ENCODE measurements at regions not wholly inside any gene's neighbourhood (a gene's known extent, or its start where the extent isn't known, plus 50 kb on each side); places are given as distances from the start of the nearest gene placed in this dataset.

GRCh38 chr6:114543696-114544095 is 200.9 kb upstream of the HS3ST5 start:
- Mint-ChIP-seq H3K4me3 (no peak overlapping the region), H3K4me1 (ENCODE audit: low read depth) (no peaks in the 10 kb centered on the region), H3K36me3 (ENCODE audit: insufficient read depth) (no peaks in the 10 kb centered on the region), H3K9me3 (peaks cover 11% of the 10 kb centered on the region), H3K27me3 (ENCODE audit: low read depth) (no peaks in the 10 kb centered on the region)
- DNase-seq (no peak), ATAC-seq (no peak)

GRCh38 chr6:114541794-114542193 is 199.0 kb upstream of the HS3ST5 start:
- Mint-ChIP-seq H3K27me3 (ENCODE audit: low read depth) (no peaks in the 10 kb centered on the region), H3K36me3 (ENCODE audit: insufficient read depth) (no peaks in the 10 kb centered on the region), H3K9me3 (peaks cover 14% of the 10 kb centered on the region), H3K4me3 (no peak overlapping the region), H3K4me1 (ENCODE audit: low read depth) (no peaks in the 10 kb centered on the region)
- no peak for ATAC-seq
- no peak for DNase-seq

- Mint-ChIP-seq H3K4me1 (ENCODE audit: low read depth) (no peaks in the 10 kb centered on the region), H3K9me3 (peaks cover 14% of the 10 kb centered on the region), H3K27me3 (ENCODE audit: low read depth) (no peaks in the 10 kb centered on the region), H3K36me3 (ENCODE audit: insufficient read depth) (no peaks in the 10 kb centered on the region), H3K4me3 (no peak overlapping the region)
- DNase-seq, result no peak
- ATAC-seq, result no peak
Measured at GRCh38 chr6:114537977-114538376, 195.2 kb upstream of the HS3ST5 start.

- peaks cover 10% of the 10 kb centered on the region for H3K9me3 Mint-ChIP-seq
- no peaks in the 10 kb centered on the region for H3K4me1 Mint-ChIP-seq (ENCODE audit: low read depth)
- no peak for ATAC-seq
- DNase-seq, result no peak
- no peak overlapping the region for H3K4me3 Mint-ChIP-seq
- H3K36me3 Mint-ChIP-seq (ENCODE audit: insufficient read depth), result no peaks in the 10 kb centered on the region
- no peaks in the 10 kb centered on the region for H3K27me3 Mint-ChIP-seq (ENCODE audit: low read depth)
Measured at GRCh38 chr6:114534813-114535212, 192.0 kb upstream of the HS3ST5 start.

- ATAC-seq (no peak), DNase-seq (no peak)
- no peaks in the 10 kb centered on the region for H3K4me1 Mint-ChIP-seq (ENCODE audit: low read depth)
Measured at GRCh38 chr6:114524081-114524480, 181.3 kb upstream of the HS3ST5 start.

GRCh38 chr6:114523508-114523907 is 180.7 kb upstream of the HS3ST5 start:
- Mint-ChIP-seq H3K9me3 (peaks cover 7% of the 10 kb centered on the region), H3K27me3 (ENCODE audit: low read depth) (no peaks in the 10 kb centered on the region), H3K36me3 (ENCODE audit: insufficient read depth) (no peaks in the 10 kb centered on the region)

More at GRCh38 chr6:114524081-114524480, 181.3 kb upstream of the HS3ST5 start:
- H3K9me3 Mint-ChIP-seq, result peaks cover 4% of the 10 kb centered on the region
- H3K27me3 Mint-ChIP-seq (ENCODE audit: low read depth), result no peaks in the 10 kb centered on the region
- H3K36me3 Mint-ChIP-seq (ENCODE audit: insufficient read depth), result no peaks in the 10 kb centered on the region
- no peak overlapping the region for H3K4me3 Mint-ChIP-seq

GRCh38 chr6:114521926-114522325 is 179.1 kb upstream of the HS3ST5 start:
- ATAC-seq (no peak), DNase-seq (no peak)
- Mint-ChIP-seq H3K36me3 (ENCODE audit: insufficient read depth) (no peaks in the 10 kb centered on the region), H3K9me3 (peaks cover 15% of the 10 kb centered on the region), H3K4me3 (no peak overlapping the region), H3K27me3 (ENCODE audit: low read depth) (no peaks in the 10 kb centered on the region), H3K4me1 (ENCODE audit: low read depth) (no peaks in the 10 kb centered on the region)

More at GRCh38 chr6:114523508-114523907, 180.7 kb upstream of the HS3ST5 start:
- no peak overlapping the region for H3K4me3 Mint-ChIP-seq
- DNase-seq (no peak), ATAC-seq (no peak)
- H3K4me1 Mint-ChIP-seq (ENCODE audit: low read depth), result no peaks in the 10 kb centered on the region

GRCh38 chr6:114520976-114521375 is 178.2 kb upstream of the HS3ST5 start:
- Mint-ChIP-seq H3K27me3 (ENCODE audit: low read depth) (no peaks in the 10 kb centered on the region), H3K4me1 (ENCODE audit: low read depth) (no peaks in the 10 kb centered on the region), H3K36me3 (ENCODE audit: insufficient read depth) (no peaks in the 10 kb centered on the region), H3K4me3 (no peak overlapping the region), H3K9me3 (peaks cover 15% of the 10 kb centered on the region)
- DNase-seq (no peak), ATAC-seq (no peak)

- H3K36me3 Mint-ChIP-seq (ENCODE audit: insufficient read depth), result no peaks in the 10 kb centered on the region
- no peaks in the 10 kb centered on the region for H3K4me1 Mint-ChIP-seq (ENCODE audit: low read depth)
- ATAC-seq (no peak), DNase-seq (no peak)
- no peak overlapping the region for H3K4me3 Mint-ChIP-seq
- H3K27me3 Mint-ChIP-seq (ENCODE audit: low read depth), result no peaks in the 10 kb centered on the region
- peaks cover 12% of the 10 kb centered on the region for H3K9me3 Mint-ChIP-seq
Measured at GRCh38 chr6:114514170-114514569, 171.3 kb upstream of the HS3ST5 start.

- Mint-ChIP-seq H3K36me3 (ENCODE audit: insufficient read depth) (no peaks in the 10 kb centered on the region), H3K4me1 (ENCODE audit: low read depth) (no peaks in the 10 kb centered on the region), H3K27me3 (ENCODE audit: low read depth) (no peaks in the 10 kb centered on the region), H3K4me3 (no peak overlapping the region), H3K9me3 (no peaks in the 10 kb centered on the region)
- DNase-seq (no peak), ATAC-seq (no peak)
Measured at GRCh38 chr6:114471450-114471849, 128.6 kb upstream of the HS3ST5 start.

GRCh38 chr6:114467931-114468330 is 125.1 kb upstream of the HS3ST5 start:
- H3K4me3 Mint-ChIP-seq, result no peak overlapping the region
- DNase-seq, result no peak
- H3K9me3 Mint-ChIP-seq, result no peaks in the 10 kb centered on the region
- no peaks in the 10 kb centered on the region for H3K36me3 Mint-ChIP-seq (ENCODE audit: insufficient read depth)
- H3K4me1 Mint-ChIP-seq (ENCODE audit: low read depth), result no peaks in the 10 kb centered on the region
- H3K27me3 Mint-ChIP-seq (ENCODE audit: low read depth), result no peaks in the 10 kb centered on the region
- no peak for ATAC-seq

GRCh38 chr6:114465511-114465910 is 122.7 kb upstream of the HS3ST5 start:
- Mint-ChIP-seq H3K9me3 (no peaks in the 10 kb centered on the region), H3K36me3 (ENCODE audit: insufficient read depth) (no peaks in the 10 kb centered on the region), H3K4me3 (no peak overlapping the region)

GRCh38 chr6:114453737-114454276 is 111.0 kb upstream of the HS3ST5 start:
- H3K27me3 Mint-ChIP-seq (ENCODE audit: low read depth), result no peaks in the 10 kb centered on the region
- DNase-seq, result no peak
- no peak overlapping the region for H3K4me3 Mint-ChIP-seq
- H3K36me3 Mint-ChIP-seq (ENCODE audit: insufficient read depth), result no peaks in the 10 kb centered on the region
- no peak for ATAC-seq
- H3K4me1 Mint-ChIP-seq (ENCODE audit: low read depth), result no peaks in the 10 kb centered on the region
- H3K9me3 Mint-ChIP-seq, result no peaks in the 10 kb centered on the region

More at GRCh38 chr6:114465511-114465910, 122.7 kb upstream of the HS3ST5 start:
- no peak for ATAC-seq
- Mint-ChIP-seq H3K4me1 (ENCODE audit: low read depth) (no peaks in the 10 kb centered on the region), H3K27me3 (ENCODE audit: low read depth) (no peaks in the 10 kb centered on the region)
- DNase-seq, result no peak

GRCh38 chr6:114452785-114453401 is 110.1 kb upstream of the HS3ST5 start:
- Mint-ChIP-seq H3K4me1 (ENCODE audit: low read depth) (no peaks in the 10 kb centered on the region), H3K27me3 (ENCODE audit: low read depth) (no peaks in the 10 kb centered on the region), H3K36me3 (ENCODE audit: insufficient read depth) (no peaks in the 10 kb centered on the region), H3K4me3 (no peak overlapping the region), H3K9me3 (no peaks in the 10 kb centered on the region)
- DNase-seq (no peak), ATAC-seq (no peak)

- H3K9me3 Mint-ChIP-seq, result peaks cover 2% of the 10 kb centered on the region
- no peaks in the 10 kb centered on the region for H3K4me1 Mint-ChIP-seq (ENCODE audit: low read depth)
- ATAC-seq (no peak), DNase-seq (no peak)
- no peak overlapping the region for H3K4me3 Mint-ChIP-seq
- H3K27me3 Mint-ChIP-seq (ENCODE audit: low read depth), result no peaks in the 10 kb centered on the region
- no peaks in the 10 kb centered on the region for H3K36me3 Mint-ChIP-seq (ENCODE audit: insufficient read depth)
Measured at GRCh38 chr6:114450631-114451030, 107.8 kb upstream of the HS3ST5 start.
